ENCODE measurements at regions not wholly inside any gene's neighbourhood (a gene's known extent, or its start where the extent isn't known, plus 50 kb on each side); places are given as distances from the start of the nearest gene placed in this dataset.

DNA sequence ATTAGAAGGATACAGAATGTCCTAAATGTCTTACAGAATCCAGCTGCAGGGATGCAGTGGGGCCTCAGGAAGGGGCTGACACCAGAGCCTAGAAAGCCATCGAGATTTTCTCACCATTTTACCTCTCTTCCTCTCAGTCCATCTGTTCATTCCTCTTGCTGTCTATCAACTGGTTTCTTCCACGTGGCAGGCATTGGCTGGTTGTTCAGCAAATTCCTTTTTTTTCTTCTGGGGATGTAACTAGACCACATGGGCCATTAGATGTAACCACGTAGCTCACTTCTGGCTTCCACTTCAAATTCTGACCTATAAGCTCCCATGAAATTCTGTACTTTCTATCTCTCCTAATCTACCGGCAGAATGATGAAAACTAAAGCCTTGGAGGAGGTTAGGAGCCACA lies 93.6 kb upstream of the MTAP start:
- CTCF ChIA-PET = interaction anchor here (0.6 to 2.7 kb wide), 14 partner anchors 11 to 689 kb away, joined by 3 to 20 read pairs (median 4); no protein-coding TSS in a partner anchor
- 49% methylated on average over 2 of the region's 4 CpGs for WGBS (ENCODE audit: insufficient coverage)

More for the DNA sequence above, 93.6 kb upstream of the MTAP start:
- Histone ChIP-seq H3K4me3 (ENCODE audit: control extremely low read depth in 1 of 5, extremely low read depth in 1 of 5, insufficient read depth in 1 of 5, low read depth in 2 of 5, low read length in 4 of 5) (no peak overlapping the region), H3K4me1 (ENCODE audit: control insufficient read depth in 2 of 2, insufficient read depth in 2 of 2, low read length in 2 of 2) (no peaks in the 10 kb centered on the region), H3K9me3 (ENCODE audit: control extremely low read depth in 1 of 3, control insufficient read depth in 2 of 3, insufficient read depth in 1 of 3, low read length in 2 of 3) (no peaks in the 10 kb centered on the region), H3K27me3 (replicated peaks in 1 of 4; ENCODE audit: control extremely low read depth in 1 of 4, control insufficient read depth in 3 of 4, insufficient read depth in 4 of 4, low read length in 3 of 4) (peaks cover 0 to 3% (median 0%) of the 10 kb centered on the region in 4 experiments), H4K20me1 (ENCODE audit: control insufficient read depth, insufficient read depth, low read length, poor library complexity, severe bottlenecking) (no peaks in the 10 kb centered on the region), H3K27ac (ENCODE audit: low read length in 2 of 2) (no peak overlapping the region), H3K9ac (ENCODE audit: low read length) (no peak overlapping the region), H3K36me3 (replicated peaks in 1 of 2; ENCODE audit: control extremely low read depth in 1 of 2, control insufficient read depth in 1 of 2, extremely low read depth in 1 of 2, insufficient read depth in 2 of 2, low read length in 1 of 2) (no peaks in the 10 kb centered on the region), H3K79me2 (ENCODE audit: control insufficient read depth, insufficient read depth, low read length) (no peaks in the 10 kb centered on the region), H3K4me2 (replicated peaks; ENCODE audit: low read depth, low read length, poor library complexity, severe bottlenecking) (no peak overlapping the region), H2AFZ (ENCODE audit: insufficient read depth, low read depth, low read length, poor library complexity, severe bottlenecking) (no peak overlapping the region)
- POLR2A ChIA-PET = no interaction called here
- no peak for DNase-seq
- Mint-ChIP-seq H3K4me1 (no peaks in the 10 kb centered on the region), H3K4me3 (no peak overlapping the region), H3K9me3 (ENCODE audit: insufficient read depth) (no peaks in the 10 kb centered on the region), H3K27ac (no peak overlapping the region), H3K27me3 (peaks cover 27% of the 10 kb centered on the region)
- intact Hi-C loops (cut with micrococcal nuclease) = loop anchor here (1.0 to 5.0 kb wide), 3 partner anchors 80 to 383 kb away; no protein-coding TSS in a partner anchor
- TF ChIP-seq EZH2 (IDR thresholded peaks at IDR 0.05; ENCODE audit: borderline replicate concordance, insufficient read depth, low read depth, low read length, poor library complexity, severe bottlenecking) (no peak), CTCF (IDR thresholded peaks at IDR 0.05) (no peak)
- no peak for ATAC-seq (ENCODE audit: low read depth)
